ENCODE measurements at regions not wholly inside any gene's neighbourhood (a gene's known extent, or its start where the extent isn't known, plus 50 kb on each side); places are given as distances from the start of the nearest gene placed in this dataset.

DNA sequence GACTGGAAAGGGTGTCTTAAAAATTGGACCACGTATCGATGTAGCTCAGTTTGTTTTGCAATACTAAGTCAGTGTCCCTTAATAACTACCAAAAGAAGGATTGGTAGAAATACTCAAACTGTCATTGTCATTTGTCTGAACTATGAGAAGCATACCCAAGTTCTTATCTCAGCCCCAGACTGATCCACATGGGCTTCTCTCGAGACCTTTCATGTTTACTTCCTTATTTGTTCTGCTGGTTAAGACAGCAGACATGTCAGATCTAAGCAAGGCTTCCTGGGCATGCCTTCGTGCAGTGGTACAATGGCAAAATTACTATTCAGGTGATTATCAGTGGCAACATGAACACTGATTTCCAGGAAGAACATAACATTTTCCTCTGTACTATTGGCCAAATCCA lies 211.1 kb upstream of the PHACTR1 start:
- Mint-ChIP-seq H3K27me3 (no peaks in the 10 kb centered on the region), H3K4me3 (no peak overlapping the region), H3K36me3 (ENCODE audit: low read depth) (no peaks in the 10 kb centered on the region), H3K4me1 (no peaks in the 10 kb centered on the region), H3K27ac (no peak overlapping the region), H3K9me3 (no peaks in the 10 kb centered on the region)
- DNase-seq, result no peak
- intact Hi-C loops (cut with micrococcal nuclease), result no loop called here

- Mint-ChIP-seq H3K36me3 (ENCODE audit: low read depth) (no peaks in the 10 kb centered on the region), H3K27ac (no peak overlapping the region), H3K4me3 (no peak overlapping the region), H3K4me1 (no peaks in the 10 kb centered on the region), H3K27me3 (no peaks in the 10 kb centered on the region), H3K9me3 (no peaks in the 10 kb centered on the region)
- intact Hi-C loops (cut with micrococcal nuclease), result no loop called here
- no peak for DNase-seq
These were observed 210.4 kb upstream of the PHACTR1 start for GRCh38 chr6:12506159-12506558.

DNA sequence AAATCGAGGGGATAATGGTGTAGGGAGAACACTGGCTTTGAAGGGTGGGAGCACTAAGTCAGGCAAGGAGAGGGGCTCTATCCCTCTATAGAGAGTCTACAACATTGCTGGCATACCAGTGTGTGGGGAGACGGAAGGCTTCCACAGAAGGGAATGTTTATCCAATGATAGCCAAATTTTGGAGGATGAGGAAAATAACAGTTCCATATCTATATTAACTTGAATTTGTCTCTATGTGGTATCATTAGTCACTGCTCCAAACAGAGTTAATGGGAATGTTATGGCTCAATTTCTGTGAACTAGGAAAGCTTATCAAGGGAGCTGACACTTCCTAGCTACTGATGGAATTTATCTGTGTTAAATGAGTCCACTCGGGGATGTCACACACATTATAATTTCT lies 208.9 kb upstream of the PHACTR1 start:
- Mint-ChIP-seq H3K27me3 (no peaks in the 10 kb centered on the region), H3K4me1 (no peaks in the 10 kb centered on the region), H3K27ac (no peak overlapping the region), H3K9me3 (no peaks in the 10 kb centered on the region), H3K4me3 (no peak overlapping the region), H3K36me3 (ENCODE audit: low read depth) (no peaks in the 10 kb centered on the region)
- no peak for DNase-seq
- intact Hi-C loops (cut with micrococcal nuclease), result no loop called here

DNA sequence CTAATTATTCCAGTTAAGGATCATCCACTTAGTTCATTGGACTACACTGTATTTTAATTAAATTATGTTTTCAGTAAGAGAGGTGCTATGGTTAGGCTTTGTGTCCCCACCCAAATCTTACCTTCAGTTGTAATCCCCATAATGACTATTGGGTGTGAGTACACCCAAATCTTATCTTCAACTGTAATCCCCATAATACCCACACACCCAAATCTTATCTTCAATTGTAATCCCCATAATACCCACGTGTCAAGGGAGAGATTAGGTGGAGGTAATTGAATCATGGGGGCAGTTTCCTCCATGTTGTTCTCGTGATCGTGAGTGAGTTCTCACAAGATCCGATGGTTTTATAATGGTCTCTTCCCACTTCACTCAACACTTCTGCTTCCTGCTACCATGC lies 208.0 kb upstream of the PHACTR1 start:
- no peak for DNase-seq
- Mint-ChIP-seq H3K4me1 (no peaks in the 10 kb centered on the region), H3K9me3 (no peaks in the 10 kb centered on the region), H3K4me3 (no peak overlapping the region), H3K27ac (no peak overlapping the region), H3K36me3 (ENCODE audit: low read depth) (no peaks in the 10 kb centered on the region), H3K27me3 (no peaks in the 10 kb centered on the region)
- intact Hi-C loops (cut with micrococcal nuclease), result no loop called here

DNA sequence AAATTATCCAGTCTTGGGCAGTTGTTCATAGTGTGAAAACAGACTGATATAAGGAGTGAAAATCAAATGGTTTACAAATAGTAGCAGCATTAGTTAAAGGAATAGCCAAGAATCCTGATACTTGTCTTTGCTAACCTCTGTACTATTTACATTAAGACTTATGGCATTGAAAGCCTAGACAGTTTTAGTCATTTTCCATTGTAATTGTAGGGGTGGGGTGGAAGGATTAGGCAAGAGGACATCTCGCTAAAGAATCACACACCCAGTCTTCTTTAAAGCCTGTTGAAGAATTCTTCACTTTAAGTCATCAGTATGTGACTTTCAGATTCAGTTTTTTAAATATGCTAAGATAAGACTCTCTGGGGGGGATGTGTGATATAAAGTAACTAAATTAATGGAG lies 207.5 kb upstream of the PHACTR1 start:
- no peaks in the 10 kb centered on the region for H3K4me1 Mint-ChIP-seq
- intact Hi-C loops (cut with micrococcal nuclease), result no loop called here
- H3K27ac Mint-ChIP-seq, result no peak overlapping the region
- no peak for DNase-seq
- H3K27me3 Mint-ChIP-seq, result no peaks in the 10 kb centered on the region
- no peaks in the 10 kb centered on the region for H3K36me3 Mint-ChIP-seq (ENCODE audit: low read depth)
- H3K4me3 Mint-ChIP-seq, result no peak overlapping the region
- no peaks in the 10 kb centered on the region for H3K9me3 Mint-ChIP-seq

- H3K36me3 Mint-ChIP-seq (ENCODE audit: low read depth), result no peaks in the 10 kb centered on the region
- peaks cover 2% of the 10 kb centered on the region for H3K4me1 Mint-ChIP-seq
- H3K4me3 Mint-ChIP-seq, result no peak overlapping the region
- peak; percentile 56 for DNase-seq
- no peaks in the 10 kb centered on the region for H3K9me3 Mint-ChIP-seq
- H3K27ac Mint-ChIP-seq, result no peak overlapping the region
- intact Hi-C loops (cut with micrococcal nuclease), result no loop called here
- no peaks in the 10 kb centered on the region for H3K27me3 Mint-ChIP-seq
These were observed 200.5 kb upstream of the PHACTR1 start for GRCh38 chr6:12516070-12516469.

DNA sequence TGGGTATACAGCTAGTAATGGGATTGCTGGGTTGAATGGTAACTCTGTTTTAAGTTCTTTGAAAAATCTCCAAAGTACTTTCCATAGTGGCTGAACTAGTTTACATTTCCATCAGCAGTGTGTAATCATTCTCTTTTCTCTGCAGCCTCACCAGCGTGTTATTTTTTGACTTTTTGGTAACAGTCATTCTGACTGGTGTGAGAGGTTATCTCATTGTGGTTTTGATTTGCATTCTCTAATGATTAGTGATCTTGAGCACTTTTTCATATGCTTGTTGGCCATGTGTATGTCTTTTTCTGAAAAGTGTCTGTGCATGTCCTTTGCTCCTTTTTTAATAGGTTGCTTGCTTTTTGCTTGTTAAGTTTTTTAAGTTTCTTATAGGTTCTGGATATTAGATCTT lies 194.2 kb upstream of the PHACTR1 start:
- peaks cover 3% of the 10 kb centered on the region for H3K27me3 Mint-ChIP-seq
- H3K4me3 Mint-ChIP-seq, result no peak overlapping the region
- H3K27ac Mint-ChIP-seq, result no peak overlapping the region
- DNase-seq, result no peak
- H3K4me1 Mint-ChIP-seq, result no peaks in the 10 kb centered on the region
- no peaks in the 10 kb centered on the region for H3K36me3 Mint-ChIP-seq (ENCODE audit: low read depth)
- H3K9me3 Mint-ChIP-seq, result no peaks in the 10 kb centered on the region
- intact Hi-C loops (cut with micrococcal nuclease), result no loop called here

DNA sequence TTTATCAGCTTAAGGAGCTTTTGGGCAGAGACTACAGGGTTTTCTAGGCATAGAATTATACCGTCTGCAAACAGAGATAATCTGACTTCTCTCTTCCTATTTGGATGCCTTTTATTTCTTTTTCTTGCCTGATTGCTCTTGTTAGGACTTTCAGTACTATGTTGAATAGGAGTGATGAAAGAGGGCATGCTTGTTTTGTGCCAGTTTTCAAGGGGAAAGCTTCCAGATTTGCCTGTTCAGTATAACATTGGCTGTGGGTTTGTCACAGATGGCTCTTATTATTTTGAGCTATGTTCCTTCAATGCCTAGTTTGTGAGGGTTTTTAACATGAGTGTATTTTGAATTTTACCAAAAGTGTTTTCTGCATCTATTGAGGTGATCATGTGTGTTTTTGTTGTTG lies 192.8 kb upstream of the PHACTR1 start:
- H3K9me3 Mint-ChIP-seq, result no peaks in the 10 kb centered on the region
- H3K4me3 Mint-ChIP-seq, result no peak overlapping the region
- no peaks in the 10 kb centered on the region for H3K4me1 Mint-ChIP-seq

DNA sequence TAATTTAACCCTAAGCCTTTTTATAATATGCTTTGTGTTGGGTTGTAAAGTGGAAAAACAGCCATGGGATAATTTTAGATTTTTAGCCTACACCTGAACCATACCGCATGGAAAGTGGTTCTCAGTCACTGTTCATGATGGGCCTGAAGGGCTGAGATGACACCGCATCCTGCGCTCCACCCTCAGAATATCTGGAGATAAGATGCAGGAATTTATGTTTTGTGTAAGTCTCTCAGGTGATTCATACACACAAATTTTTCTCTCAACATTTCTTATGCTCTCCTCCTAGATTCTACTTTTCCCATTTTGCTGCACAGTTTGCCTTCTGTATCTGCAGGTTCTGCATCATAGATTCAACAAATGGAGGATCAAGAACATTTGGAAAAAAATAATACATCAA lies 191.3 kb upstream of the PHACTR1 start:
- peaks cover 5% of the 10 kb centered on the region for H3K27me3 Mint-ChIP-seq
- H3K36me3 Mint-ChIP-seq (ENCODE audit: low read depth), result no peaks in the 10 kb centered on the region
- intact Hi-C loops (cut with micrococcal nuclease), result no loop called here
- no peak for DNase-seq
- peaks cover 3% of the 10 kb centered on the region for H3K4me1 Mint-ChIP-seq
- no peak overlapping the region for H3K27ac Mint-ChIP-seq
- no peak overlapping the region for H3K4me3 Mint-ChIP-seq
- H3K9me3 Mint-ChIP-seq, result no peaks in the 10 kb centered on the region

More for the DNA sequence above, 192.8 kb upstream of the PHACTR1 start:
- H3K27ac Mint-ChIP-seq, result no peak overlapping the region
- DNase-seq, result no peak
- H3K27me3 Mint-ChIP-seq, result peaks cover 3% of the 10 kb centered on the region
- H3K36me3 Mint-ChIP-seq (ENCODE audit: low read depth), result no peaks in the 10 kb centered on the region
- intact Hi-C loops (cut with micrococcal nuclease), result no loop called here

GRCh38 chr6:12527339-12527738 lies 189.2 kb upstream of the PHACTR1 start:
- DNase-seq, result no peak
- H3K4me3 Mint-ChIP-seq, result no peak overlapping the region
- H3K27me3 Mint-ChIP-seq, result peaks cover 6% of the 10 kb centered on the region
- no peak overlapping the region for H3K27ac Mint-ChIP-seq
- intact Hi-C loops (cut with micrococcal nuclease), result no loop called here
- peaks cover 4% of the 10 kb centered on the region for H3K4me1 Mint-ChIP-seq
- no peaks in the 10 kb centered on the region for H3K9me3 Mint-ChIP-seq
- no peaks in the 10 kb centered on the region for H3K36me3 Mint-ChIP-seq (ENCODE audit: low read depth)

GRCh38 chr6:12528136-12528535 lies 188.4 kb upstream of the PHACTR1 start:
- Mint-ChIP-seq H3K4me1 (peaks cover 4% of the 10 kb centered on the region), H3K36me3 (ENCODE audit: low read depth) (no peaks in the 10 kb centered on the region), H3K4me3 (no peak overlapping the region), H3K27ac (no peak overlapping the region), H3K27me3 (peaks cover 8% of the 10 kb centered on the region), H3K9me3 (no peaks in the 10 kb centered on the region)
- DNase-seq, result no peak
- intact Hi-C loops (cut with micrococcal nuclease), result no loop called here

- H3K27me3 Mint-ChIP-seq, result peaks cover 10% of the 10 kb centered on the region
- DNase-seq, result no peak
- H3K36me3 Mint-ChIP-seq (ENCODE audit: low read depth), result no peaks in the 10 kb centered on the region
- H3K4me3 Mint-ChIP-seq, result no peak overlapping the region
- no peak overlapping the region for H3K27ac Mint-ChIP-seq
- H3K9me3 Mint-ChIP-seq, result no peaks in the 10 kb centered on the region
- peaks cover 4% of the 10 kb centered on the region for H3K4me1 Mint-ChIP-seq
- intact Hi-C loops (cut with micrococcal nuclease), result no loop called here
These were observed 187.8 kb upstream of the PHACTR1 start for GRCh38 chr6:12528581-12529363.

GRCh38 chr6:12529364-12530019 lies 187.1 kb upstream of the PHACTR1 start:
- no peak overlapping the region for H3K27ac Mint-ChIP-seq
- H3K4me1 Mint-ChIP-seq, result peaks cover 4% of the 10 kb centered on the region
- H3K4me3 Mint-ChIP-seq, result no peak overlapping the region
- DNase-seq, result no peak
- intact Hi-C loops (cut with micrococcal nuclease), result no loop called here
- H3K36me3 Mint-ChIP-seq (ENCODE audit: low read depth), result no peaks in the 10 kb centered on the region
- H3K9me3 Mint-ChIP-seq, result no peaks in the 10 kb centered on the region
- H3K27me3 Mint-ChIP-seq, result peaks cover 8% of the 10 kb centered on the region

GRCh38 chr6:12530345-12530744 lies 186.2 kb upstream of the PHACTR1 start:
- no peak for DNase-seq
- intact Hi-C loops (cut with micrococcal nuclease), result no loop called here
- no peaks in the 10 kb centered on the region for H3K9me3 Mint-ChIP-seq

GRCh38 chr6:12533586-12533985 lies 183.0 kb upstream of the PHACTR1 start:
- DNase-seq, result no peak
- Mint-ChIP-seq H3K27me3 (peaks cover 7% of the 10 kb centered on the region), H3K27ac (no peak overlapping the region), H3K4me1 (peaks cover 4% of the 10 kb centered on the region), H3K36me3 (ENCODE audit: low read depth) (no peaks in the 10 kb centered on the region), H3K4me3 (no peak overlapping the region), H3K9me3 (no peaks in the 10 kb centered on the region)
- intact Hi-C loops (cut with micrococcal nuclease), result no loop called here

More at GRCh38 chr6:12530345-12530744, 186.2 kb upstream of the PHACTR1 start:
- H3K4me3 Mint-ChIP-seq, result no peak overlapping the region
- no peak overlapping the region for H3K27ac Mint-ChIP-seq
- H3K27me3 Mint-ChIP-seq, result peaks cover 7% of the 10 kb centered on the region
- peaks cover 4% of the 10 kb centered on the region for H3K4me1 Mint-ChIP-seq
- no peaks in the 10 kb centered on the region for H3K36me3 Mint-ChIP-seq (ENCODE audit: low read depth)

Data from activated CD4-positive, alpha-beta T cell treated with anti-CD3 and anti-CD28 coated beads, Interleukin-2, amount 10 ng/mL, durations not matched to agents 24 days and 14 days (primary cell).